Smooth muscle cell (in vitro differentiated cells): ENCODE measurements at regions not wholly inside any gene's neighbourhood (a gene's known extent, or its start where the extent isn't known, plus 50 kb on each side); places are given as distances from the start of the nearest gene placed in this dataset.

Experiments used
- DNase-seq: peaks from one replicate; lab custom pipeline; 2025; ENCODE audit not compliant: unreplicated experiment; lab: John Stamatoyannopoulos, UW
- H2AFZ ChIP-seq: fragments of 200-600 bp; sonication (generic); 2 replicates; pipeline ENCODE4 v1.6.0; 2016; ENCODE audit warnings: antibody characterized with exemption, low read depth, mild to moderate bottlenecking
- H3F3A ChIP-seq: fragments of 200-600 bp; sonication (generic); 2 replicates; pipeline ENCODE4 v1.6.0; 2017; ENCODE audit warnings: antibody characterized with exemption, low read depth
- H3K27ac ChIP-seq: fragments of 200-600 bp; sonication (generic); 2 replicates; pipeline ENCODE4 v1.5.1; 2016; ENCODE audit warnings: low read depth, mild to moderate bottlenecking
- H3K27me3 ChIP-seq: fragments of 200-600 bp; sonication (generic); 2 replicates; pipeline ENCODE4 v1.6.1; 2016; ENCODE audit warnings: low read depth, mild to moderate bottlenecking
- H3K36me3 ChIP-seq: fragments of 200-600 bp; sonication (generic); 2 replicates; pipeline ENCODE4 v1.5.1; 2016; ENCODE audit warnings: low read depth
- H3K4me1 ChIP-seq: fragments of 200-600 bp; sonication (generic); 2 replicates; pipeline ENCODE4 v1.5.1; 2016; ENCODE audit warnings: low read depth
- H3K4me2 ChIP-seq: fragments of 200-600 bp; sonication (generic); 2 replicates; pipeline ENCODE4 v1.6.0; 2016; ENCODE audit warnings: mild to moderate bottlenecking
- H3K4me3 ChIP-seq: fragments of 200-600 bp; sonication (generic); 2 replicates; pipeline ENCODE4 v1.5.1; 2016; ENCODE audit warnings: mild to moderate bottlenecking
- H3K79me2 ChIP-seq: fragments of 200-600 bp; sonication (generic); 2 replicates; pipeline ENCODE4 v1.6.0; 2016; ENCODE audit warnings: low read depth, mild to moderate bottlenecking
- H3K9ac ChIP-seq: fragments of 200-600 bp; sonication (generic); 2 replicates; pipeline ENCODE4 v1.6.0; 2016; ENCODE audit warnings: low read depth
- H3K9me3 ChIP-seq: fragments of 200-600 bp; sonication (generic); replicated peaks from 2 replicates; pipeline ENCODE4 v1.5.1; 2016; ENCODE audit warnings: low read depth
- H4K20me1 ChIP-seq: fragments of 200-600 bp; sonication (generic); 2 replicates; pipeline ENCODE4 v1.6.0; 2016; ENCODE audit warnings: low read depth
- CTCF ChIP-seq: fragments of 200-600 bp; sonication (generic); IDR thresholded peaks from 2 replicates; pipeline ENCODE4 v1.5.1; 2017; ENCODE audit warnings: borderline replicate concordance, mild to moderate bottlenecking, antibody characterized with exemption; ENCODE audit not compliant: insufficient read depth, poor library complexity, severe bottlenecking
- WGBS: methylation state at CpG from one replicate; pipeline ENCODE4 v1.1.7; 2016; ENCODE audit warnings: low lambda C conversion rate; 5-methylcytosine and 5-hydroxymethylcytosine counted together

GRCh38 chr4:28886934-28887333, 1833.2 kb upstream of the PCDH7 start:
- Histone ChIP-seq H3F3A (peaks cover 4% of the 10 kb centered on the region), H3K4me1 (no peaks in the 10 kb centered on the region), H3K27me3 (no peaks in the 10 kb centered on the region), H3K36me3 (no peaks in the 10 kb centered on the region), H3K27ac (peak overlapping the region; percentile 71), H4K20me1 (no peaks in the 10 kb centered on the region), H3K9me3 (no peaks in the 10 kb centered on the region), H3K4me2 (peak overlapping the region; percentile 5), H3K9ac (no peak overlapping the region), H3K79me2 (no peaks in the 10 kb centered on the region), H2AFZ (peak overlapping the region; percentile 76), H3K4me3 (no peak overlapping the region)
- WGBS: 26% methylated on average over 4 of the region's 4 CpGs
- no peak for TF ChIP-seq CTCF
- no peak for DNase-seq

GRCh38 chr4:28890949-28891775, 1829.0 kb upstream of the PCDH7 start:
- H3K27ac ChIP-seq: no peak overlapping the region
- no peaks in the 10 kb centered on the region for H3K4me1 ChIP-seq
- 95% methylated on average over 3 of the region's 3 CpGs for WGBS
- H3K36me3 ChIP-seq: no peaks in the 10 kb centered on the region
- no peak for DNase-seq
- peak overlapping the region; percentile 11 for H2AFZ ChIP-seq
- no peaks in the 10 kb centered on the region for H4K20me1 ChIP-seq
- H3K9me3 ChIP-seq: no peaks in the 10 kb centered on the region
- H3K4me3 ChIP-seq: no peak overlapping the region
- no peaks in the 10 kb centered on the region for H3K79me2 ChIP-seq
- TF ChIP-seq CTCF: no peak
- no peak overlapping the region for H3K4me2 ChIP-seq
- H3F3A ChIP-seq: peaks cover 4% of the 10 kb centered on the region
- no peak overlapping the region for H3K9ac ChIP-seq
- H3K27me3 ChIP-seq: no peaks in the 10 kb centered on the region

GRCh38 chr4:28913466-28913865, 1806.7 kb upstream of the PCDH7 start:
- no peaks in the 10 kb centered on the region for H3K79me2 ChIP-seq
- H4K20me1 ChIP-seq: no peaks in the 10 kb centered on the region
- H3K9ac ChIP-seq: no peak overlapping the region
- H3K4me2 ChIP-seq: no peak overlapping the region
- WGBS: 71% methylated on average over 1 of the region's 1 CpG
- TF ChIP-seq CTCF: no peak
- no peaks in the 10 kb centered on the region for H3K27me3 ChIP-seq
- H2AFZ ChIP-seq: no peak overlapping the region
- no peak overlapping the region for H3K4me3 ChIP-seq
- no peaks in the 10 kb centered on the region for H3K36me3 ChIP-seq
- H3K4me1 ChIP-seq: no peaks in the 10 kb centered on the region
- no peaks in the 10 kb centered on the region for H3F3A ChIP-seq
- no peak for DNase-seq
- H3K27ac ChIP-seq: no peak overlapping the region
- H3K9me3 ChIP-seq: no peaks in the 10 kb centered on the region

GRCh38 chr4:28916585-28916984, 1803.6 kb upstream of the PCDH7 start:
- H4K20me1 ChIP-seq: no peaks in the 10 kb centered on the region
- 87% methylated on average over 2 of the region's 2 CpGs for WGBS
- no peaks in the 10 kb centered on the region for H3K27me3 ChIP-seq
- peaks cover 4% of the 10 kb centered on the region for H3K4me1 ChIP-seq
- H3K9me3 ChIP-seq: no peaks in the 10 kb centered on the region
- H2AFZ ChIP-seq: no peak overlapping the region
- no peaks in the 10 kb centered on the region for H3K36me3 ChIP-seq
- no peak overlapping the region for H3K4me2 ChIP-seq
- no peak overlapping the region for H3K4me3 ChIP-seq
- H3K9ac ChIP-seq: no peak overlapping the region
- no peak for TF ChIP-seq CTCF
- no peaks in the 10 kb centered on the region for H3F3A ChIP-seq
- no peak overlapping the region for H3K27ac ChIP-seq
- no peak for DNase-seq
- H3K79me2 ChIP-seq: no peaks in the 10 kb centered on the region
